MM.1S (cell line): ENCODE measurements at regions not wholly inside any gene's neighbourhood (a gene's known extent, or its start where the extent isn't known, plus 50 kb on each side); places are given as distances from the start of the nearest gene placed in this dataset.

ENCODE experiments used
- EZH2 ChIP-seq: fragments of 300-600 bp; sonication (generic); optimal IDR thresholded peaks from 2 replicates; pipeline ENCODE3; 2017; ENCODE audit warnings: low read depth, mild to moderate bottlenecking, antibody characterized with exemption, low read length, mixed read lengths
- TF ChIP-seq, protein P1 (sequence below): fragments of 300-600 bp; sonication (generic); IDR thresholded peaks from 2 replicates; pipeline ENCODE4 v1.5.1; 2016; ENCODE audit warnings: antibody characterized with exemption, low read length, mixed read lengths

DNA sequence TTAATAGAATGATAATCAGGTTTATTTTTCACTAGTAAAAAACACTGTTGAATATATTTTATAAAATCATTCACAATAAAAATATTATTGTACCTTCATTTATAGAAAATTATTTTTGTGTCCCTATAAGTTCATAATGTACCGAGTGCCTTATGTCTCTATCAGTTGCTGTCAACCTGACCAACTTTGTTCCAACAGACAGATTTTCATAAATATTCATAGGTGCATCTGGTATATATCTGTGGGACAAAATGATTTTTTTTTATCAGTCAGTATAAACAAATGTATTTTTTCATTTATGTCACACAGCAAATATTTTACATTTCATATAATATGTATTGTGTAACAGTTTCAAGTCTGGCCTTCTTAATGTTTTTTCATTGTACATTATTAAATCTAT, 195.9 kb downstream of the HGF start:
- TF ChIP-seq, protein P1, sequence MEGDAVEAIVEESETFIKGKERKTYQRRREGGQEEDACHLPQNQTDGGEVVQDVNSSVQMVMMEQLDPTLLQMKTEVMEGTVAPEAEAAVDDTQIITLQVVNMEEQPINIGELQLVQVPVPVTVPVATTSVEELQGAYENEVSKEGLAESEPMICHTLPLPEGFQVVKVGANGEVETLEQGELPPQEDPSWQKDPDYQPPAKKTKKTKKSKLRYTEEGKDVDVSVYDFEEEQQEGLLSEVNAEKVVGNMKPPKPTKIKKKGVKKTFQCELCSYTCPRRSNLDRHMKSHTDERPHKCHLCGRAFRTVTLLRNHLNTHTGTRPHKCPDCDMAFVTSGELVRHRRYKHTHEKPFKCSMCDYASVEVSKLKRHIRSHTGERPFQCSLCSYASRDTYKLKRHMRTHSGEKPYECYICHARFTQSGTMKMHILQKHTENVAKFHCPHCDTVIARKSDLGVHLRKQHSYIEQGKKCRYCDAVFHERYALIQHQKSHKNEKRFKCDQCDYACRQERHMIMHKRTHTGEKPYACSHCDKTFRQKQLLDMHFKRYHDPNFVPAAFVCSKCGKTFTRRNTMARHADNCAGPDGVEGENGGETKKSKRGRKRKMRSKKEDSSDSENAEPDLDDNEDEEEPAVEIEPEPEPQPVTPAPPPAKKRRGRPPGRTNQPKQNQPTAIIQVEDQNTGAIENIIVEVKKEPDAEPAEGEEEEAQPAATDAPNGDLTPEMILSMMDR: no peak
- TF ChIP-seq EZH2: no peak
